GM23338 (cell line): ENCODE measurements at regions not wholly inside any gene's neighbourhood (a gene's known extent, or its start where the extent isn't known, plus 50 kb on each side); places are given as distances from the start of the nearest gene placed in this dataset.

Experiments used
- ATAC-seq: fragments of 200-7000 bp; cut with Tn5 transposase; 3 replicates; pipeline ENCODE4 v1.9.1; 2020
- DNase-seq: peaks from one replicate; pipeline ENCODE4 v3.0.0-alpha.2; 2015; ENCODE audit warnings: low spot score
- H2AFZ ChIP-seq: fragments of 200-600 bp; sonication (generic); 2 replicates; pipeline ENCODE4 v1.8.0; 2016; ENCODE audit warnings: antibody characterized with exemption, mild to moderate bottlenecking, moderate library complexity
- H3F3A ChIP-seq: fragments of 200-600 bp; sonication (generic); replicated peaks from 2 replicates; pipeline ENCODE4 v1.8.0; 2017; ENCODE audit warnings: antibody characterized with exemption, mixed run types, low read depth
- H3K27ac ChIP-seq: fragments of 200-600 bp; sonication (generic); 2 replicates; pipeline ENCODE4 v1.6.1; 2016; ENCODE audit warnings: low read depth
- H3K27me3 ChIP-seq: fragments of 200-600 bp; sonication (generic); 2 replicates; pipeline ENCODE4 v1.8.0; 2016; ENCODE audit warnings: mild to moderate bottlenecking, mixed run types, moderate library complexity; ENCODE audit not compliant: insufficient read depth
- H3K36me3 ChIP-seq: fragments of 200-600 bp; sonication (generic); 2 replicates; pipeline ENCODE4 v1.8.0; 2016; ENCODE audit warnings: mild to moderate bottlenecking; ENCODE audit not compliant: insufficient read depth
- H3K4me1 ChIP-seq: fragments of 200-600 bp; sonication (generic); 2 replicates; pipeline ENCODE4 v1.8.0; 2016; ENCODE audit warnings: mild to moderate bottlenecking, moderate library complexity; ENCODE audit not compliant: insufficient read depth
- H3K4me2 ChIP-seq: fragments of 200-600 bp; sonication (generic); 2 replicates; pipeline ENCODE4 v1.7.1; 2017; ENCODE audit warnings: mixed run types
- H3K4me3 ChIP-seq: fragments of 200-600 bp; sonication (generic); 2 replicates; pipeline ENCODE4 v1.6.1; 2016; ENCODE audit warnings: mixed run types
- H3K79me2 ChIP-seq: fragments of 200-600 bp; sonication (generic); replicated peaks from 2 replicates; pipeline ENCODE4 v1.8.0; 2017; ENCODE audit warnings: mild to moderate bottlenecking; ENCODE audit not compliant: insufficient read depth
- H3K9me2 ChIP-seq: fragments of 200-600 bp; sonication (generic); 2 replicates; pipeline ENCODE4 v1.8.0; 2017; ENCODE audit not compliant: insufficient read depth
- H4K20me1 ChIP-seq: fragments of 200-600 bp; sonication (generic); replicated peaks from 2 replicates; pipeline ENCODE4 v1.8.0; 2017; ENCODE audit warnings: mild to moderate bottlenecking; ENCODE audit not compliant: insufficient read depth
- H3K27ac Mint-ChIP-seq: 2 replicates; pipeline ENCODE4 v1.8.0; 2020; ENCODE audit warnings: inconsistent platforms, mild to moderate bottlenecking, moderate library complexity, mixed read lengths
- H3K27me3 Mint-ChIP-seq: 3 replicates; pipeline ENCODE4 v1.8.0; 2022; ENCODE audit warnings: low read depth, mild to moderate bottlenecking, moderate library complexity, mixed read lengths, inconsistent platforms; ENCODE audit not compliant: insufficient read depth, poor library complexity
- H3K36me3 Mint-ChIP-seq: 3 replicates; pipeline ENCODE4 v1.8.0; 2021; ENCODE audit warnings: low read depth, mild to moderate bottlenecking, inconsistent platforms, moderate library complexity, mixed read lengths
- H3K4me1 Mint-ChIP-seq: 3 replicates; pipeline ENCODE4 v1.8.0; 2020; ENCODE audit warnings: mild to moderate bottlenecking, inconsistent platforms, mixed read lengths
- H3K4me3 Mint-ChIP-seq: 3 replicates; pipeline ENCODE4 v1.8.0; 2021; ENCODE audit warnings: moderate library complexity, mild to moderate bottlenecking, inconsistent platforms, mixed read lengths
- H3K9me3 Mint-ChIP-seq: 3 replicates; pipeline ENCODE4 v1.8.0; 2020; ENCODE audit warnings: moderate library complexity, mild to moderate bottlenecking, inconsistent platforms, mixed read lengths
- CTCF ChIP-seq, 2 experiments: fragments of 200-600 bp in 1 of 2; sonication (generic) in 1 of 2; conservative IDR thresholded peaks; 2 replicates each; pipeline versions ENCODE4 v1.5.1 to v1.6.1; 2016 to 2017; ENCODE audit warnings: antibody characterized with exemption in 2 of 2, low read depth in 2 of 2, mild to moderate bottlenecking in 2 of 2, moderate library complexity in 1 of 2
- EZH2 ChIP-seq: fragments of 200-600 bp; sonication (generic); IDR thresholded peaks from one replicate; pipeline ENCODE4 v1.8.0; 2017; ENCODE audit warnings: antibody characterized with exemption, mild to moderate bottlenecking, low read depth; ENCODE audit not compliant: unreplicated experiment
- EZH2phosphoT487 ChIP-seq: fragments of 200-600 bp; sonication (generic); IDR thresholded peaks from one replicate; pipeline ENCODE4 v1.8.1; 2018; ENCODE audit warnings: antibody characterized with exemption; ENCODE audit not compliant: unreplicated experiment
- JUNB ChIP-seq: IDR thresholded peaks from one replicate; pipeline ENCODE4 v1.6.1; 2016; ENCODE audit warnings: antibody characterized with exemption; ENCODE audit not compliant: unreplicated experiment
- NANOG ChIP-seq: IDR thresholded peaks from 2 replicates; pipeline ENCODE4 v1.6.1; 2016; ENCODE audit warnings: antibody characterized with exemption, borderline replicate concordance
- POLR2AphosphoS5 ChIP-seq: IDR thresholded peaks from 2 replicates; pipeline ENCODE4 v1.6.1; 2016; ENCODE audit warnings: antibody characterized with exemption, low read depth
- STAT1 ChIP-seq: IDR thresholded peaks from one replicate; pipeline ENCODE4 v1.6.1; 2016; ENCODE audit warnings: antibody characterized with exemption; ENCODE audit not compliant: unreplicated experiment
- ZNF114 ChIP-seq: fragments of 250-450 bp; sonication (Bioruptor Pico); IDR thresholded peaks from 2 replicates; pipeline ENCODE4 v1.5.0; 2020; ENCODE audit warnings: mild to moderate bottlenecking, moderate library complexity
- ZNF462 ChIP-seq: fragments of 250-450 bp; sonication (Bioruptor Pico); IDR thresholded peaks from 2 replicates; pipeline ENCODE4 v1.5.0; 2020; ENCODE audit warnings: mild to moderate bottlenecking, moderate library complexity
- TF ChIP-seq, protein P1 (sequence below): IDR thresholded peaks from one replicate; pipeline ENCODE4 v1.6.1; 2018; ENCODE audit warnings: antibody characterized with exemption; ENCODE audit not compliant: unreplicated experiment

- ATAC-seq (no peak), DNase-seq (no peak)
- peaks cover 14% of the 10 kb centered on the region for H3K4me1 ChIP-seq
- no peak overlapping the region for H2AFZ ChIP-seq
- H3K36me3 Mint-ChIP-seq: no peaks in the 10 kb centered on the region
- peak overlapping the region; percentile 39; the same call in 1 of the 2 replicates for H3K27ac Mint-ChIP-seq
- H3K27me3 ChIP-seq: no peaks in the 10 kb centered on the region
- H3F3A ChIP-seq: no peaks in the 10 kb centered on the region
- no peaks in the 10 kb centered on the region for H3K27me3 Mint-ChIP-seq
- TF ChIP-seq NANOG (no peak), STAT1 (no peak), POLR2AphosphoS5 (no peak), JUNB (no peak), EZH2 (no peak), ZNF114 (CRISPR knock-in tag) (no peak), EZH2phosphoT487 (no peak), ZNF462 (CRISPR knock-in tag) (no peak), CTCF (conservative IDR thresholded peaks at IDR 0.05; ENCODE audit: low read depth in 2 of 2) (no peak)
- TF ChIP-seq, protein P1, sequence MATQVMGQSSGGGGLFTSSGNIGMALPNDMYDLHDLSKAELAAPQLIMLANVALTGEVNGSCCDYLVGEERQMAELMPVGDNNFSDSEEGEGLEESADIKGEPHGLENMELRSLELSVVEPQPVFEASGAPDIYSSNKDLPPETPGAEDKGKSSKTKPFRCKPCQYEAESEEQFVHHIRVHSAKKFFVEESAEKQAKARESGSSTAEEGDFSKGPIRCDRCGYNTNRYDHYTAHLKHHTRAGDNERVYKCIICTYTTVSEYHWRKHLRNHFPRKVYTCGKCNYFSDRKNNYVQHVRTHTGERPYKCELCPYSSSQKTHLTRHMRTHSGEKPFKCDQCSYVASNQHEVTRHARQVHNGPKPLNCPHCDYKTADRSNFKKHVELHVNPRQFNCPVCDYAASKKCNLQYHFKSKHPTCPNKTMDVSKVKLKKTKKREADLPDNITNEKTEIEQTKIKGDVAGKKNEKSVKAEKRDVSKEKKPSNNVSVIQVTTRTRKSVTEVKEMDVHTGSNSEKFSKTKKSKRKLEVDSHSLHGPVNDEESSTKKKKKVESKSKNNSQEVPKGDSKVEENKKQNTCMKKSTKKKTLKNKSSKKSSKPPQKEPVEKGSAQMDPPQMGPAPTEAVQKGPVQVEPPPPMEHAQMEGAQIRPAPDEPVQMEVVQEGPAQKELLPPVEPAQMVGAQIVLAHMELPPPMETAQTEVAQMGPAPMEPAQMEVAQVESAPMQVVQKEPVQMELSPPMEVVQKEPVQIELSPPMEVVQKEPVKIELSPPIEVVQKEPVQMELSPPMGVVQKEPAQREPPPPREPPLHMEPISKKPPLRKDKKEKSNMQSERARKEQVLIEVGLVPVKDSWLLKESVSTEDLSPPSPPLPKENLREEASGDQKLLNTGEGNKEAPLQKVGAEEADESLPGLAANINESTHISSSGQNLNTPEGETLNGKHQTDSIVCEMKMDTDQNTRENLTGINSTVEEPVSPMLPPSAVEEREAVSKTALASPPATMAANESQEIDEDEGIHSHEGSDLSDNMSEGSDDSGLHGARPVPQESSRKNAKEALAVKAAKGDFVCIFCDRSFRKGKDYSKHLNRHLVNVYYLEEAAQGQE: no peak
- no peak overlapping the region for H3K4me3 ChIP-seq
- H3K79me2 ChIP-seq: no peaks in the 10 kb centered on the region
- no peaks in the 10 kb centered on the region for H3K9me3 Mint-ChIP-seq
- no peak overlapping the region for H3K4me3 Mint-ChIP-seq
- H3K9me2 ChIP-seq: no peaks in the 10 kb centered on the region
- no peak overlapping the region for H3K27ac ChIP-seq
- no peaks in the 10 kb centered on the region for H3K36me3 ChIP-seq
- peaks cover 12% of the 10 kb centered on the region for H3K4me1 Mint-ChIP-seq
- H4K20me1 ChIP-seq: no peaks in the 10 kb centered on the region
- H3K4me2 ChIP-seq: no peak overlapping the region
Observed at GRCh38 chr18:68219872-68220271, 495.0 kb downstream of the TMX3 start.
